IMR-90 (cell line): ENCODE measurements at regions not wholly inside any gene's neighbourhood (a gene's known extent, or its start where the extent isn't known, plus 50 kb on each side); places are given as distances from the start of the nearest gene placed in this dataset.

ENCODE experiments used
- ATAC-seq: fragments of 200-7000 bp; cut with Tn5 transposase; 2 replicates; pipeline ENCODE4 v1.9.1; 2020; ENCODE audit warnings: low read depth, mild to moderate bottlenecking, moderate library complexity
- BruUV-seq: library from RNA; stranded (reverse); fragments of 400-500 nt; replicated peaks from 2 replicates; lab custom pipeline; 2021; lab: Mats Ljungman, UMichigan
- CTCF ChIA-PET: fragments of 300-600 bp; formaldehyde crosslinking; extraction: SDS; loops from one replicate; lab custom pipeline; 2021; ENCODE audit warnings: antibody characterized with exemption; lab: Yijun Ruan, JAX
- POLR2A ChIA-PET: fragments of 300-600 bp; sonication (Branson Sonifier 250); formaldehyde crosslinking; loops from one replicate; lab custom pipeline; 2022; ENCODE audit warnings: antibody characterized with exemption; ENCODE audit not compliant: unreplicated experiment; lab: Charles Lee
- DNase-seq: peaks from one replicate; pipeline ENCODE4 v3.0.0; 2013
- H2AFZ ChIP-seq: replicated peaks from 2 replicates; pipeline ENCODE3; 2013; ENCODE audit warnings: low read length, mild to moderate bottlenecking; ENCODE audit not compliant: poor library complexity
- H2AK5ac ChIP-seq: 2 replicates; pipeline ENCODE4 v1.6.1; 2013; ENCODE audit warnings: low read depth, low read length, inconsistent platforms
- H2AK9ac ChIP-seq: replicated peaks from 2 replicates; pipeline ENCODE3; 2013; ENCODE audit warnings: mild to moderate bottlenecking, low read depth, low read length, moderate library complexity; ENCODE audit not compliant: poor library complexity
- H2BK120ac ChIP-seq: 2 replicates; pipeline ENCODE4 v1.6.1; 2013; ENCODE audit warnings: low read depth, low read length, inconsistent platforms
- H2BK15ac ChIP-seq: 3 replicates; pipeline ENCODE4 v1.6.1; 2013; ENCODE audit warnings: low read depth, low read length, inconsistent platforms
- H2BK20ac ChIP-seq: 2 replicates; pipeline ENCODE4 v1.6.1; 2013; ENCODE audit warnings: low read depth, mild to moderate bottlenecking, inconsistent platforms, low read length, moderate library complexity
- H2BK5ac ChIP-seq: 2 replicates; pipeline ENCODE4 v1.6.1; 2013; ENCODE audit warnings: mild to moderate bottlenecking, low read depth, low read length, inconsistent platforms; ENCODE audit not compliant: poor library complexity, severe bottlenecking
- H3K14ac ChIP-seq: replicated peaks from 2 replicates; pipeline ENCODE4 v1.6.1; 2013; ENCODE audit warnings: low read depth, low read length, inconsistent platforms
- H3K18ac ChIP-seq: 2 replicates; pipeline ENCODE4 v1.6.1; 2013; ENCODE audit warnings: low read depth, low read length, control low read depth
- H3K23ac ChIP-seq: 2 replicates; pipeline ENCODE4 v1.6.1; 2013; ENCODE audit warnings: low read depth, low read length, inconsistent platforms
- H3K27ac ChIP-seq: 2 replicates; pipeline ENCODE4 v1.5.1; 2013; ENCODE audit warnings: mild to moderate bottlenecking, control low read depth, low read length; ENCODE audit not compliant: insufficient read depth
- H3K27me3 ChIP-seq: 2 replicates; pipeline ENCODE4 v1.6.1; 2013; ENCODE audit warnings: low read length; ENCODE audit not compliant: control insufficient read depth, insufficient read depth
- H3K36me3 ChIP-seq: 2 replicates; pipeline ENCODE4 v1.6.1; 2013; ENCODE audit warnings: low read length, mixed read lengths; ENCODE audit not compliant: control insufficient read depth, insufficient read depth
- H3K4ac ChIP-seq: 2 replicates; pipeline ENCODE4 v1.6.1; 2013; ENCODE audit warnings: low read depth, low read length, inconsistent platforms
- H3K4me1 ChIP-seq: 2 replicates; pipeline ENCODE4 v1.6.1; 2013; ENCODE audit warnings: low read length, mixed read lengths; ENCODE audit not compliant: control insufficient read depth, insufficient read depth
- H3K4me2 ChIP-seq: 2 replicates; pipeline ENCODE4 v1.6.1; 2013; ENCODE audit warnings: low read depth, mild to moderate bottlenecking, control low read depth, low read length, moderate library complexity
- H3K4me3 ChIP-seq: 2 replicates; pipeline ENCODE4 v1.5.1; 2013; ENCODE audit warnings: low read depth, mild to moderate bottlenecking, control low read depth, low read length, moderate library complexity; ENCODE audit not compliant: insufficient read depth
- H3K56ac ChIP-seq: 2 replicates; pipeline ENCODE4 v1.6.1; 2013; ENCODE audit warnings: low read length, inconsistent platforms; ENCODE audit not compliant: insufficient read depth; ENCODE audit errors: extremely low read depth
- H3K79me1 ChIP-seq, 2 experiments: 2 replicates each; pipeline ENCODE4 v1.6.1; 2013; ENCODE audit warnings: low read length in 2 of 2, inconsistent platforms in 1 of 2, low read depth in 1 of 2
- H3K9ac ChIP-seq: 2 replicates; pipeline ENCODE4 v1.6.1; 2013; ENCODE audit warnings: low read depth, low read length, control low read depth
- H3K9me1 ChIP-seq: 2 replicates; pipeline ENCODE4 v1.6.1; 2013; ENCODE audit warnings: low read length, inconsistent platforms; ENCODE audit not compliant: insufficient read depth
- H3K9me3 ChIP-seq: 2 replicates; pipeline ENCODE4 v1.6.1; 2013; ENCODE audit warnings: low read length; ENCODE audit not compliant: control insufficient read depth, insufficient read depth
- H4K20me1 ChIP-seq: 2 replicates; pipeline ENCODE4 v1.6.1; 2013; ENCODE audit warnings: low read length, inconsistent platforms; ENCODE audit not compliant: insufficient read depth
- H4K5ac ChIP-seq: 2 replicates; pipeline ENCODE4 v1.6.1; 2013; ENCODE audit warnings: mild to moderate bottlenecking, low read depth, low read length, control low read depth
- H4K8ac ChIP-seq, 2 experiments: 2 replicates each; pipeline ENCODE4 v1.6.1; 2013; ENCODE audit warnings: low read depth in 2 of 2, low read length in 2 of 2, control low read depth in 1 of 2, inconsistent platforms in 1 of 2
- H4K91ac ChIP-seq: 2 replicates; pipeline ENCODE4 v1.6.1; 2013; ENCODE audit warnings: low read depth, low read length, inconsistent platforms; ENCODE audit not compliant: insufficient read depth
- BHLHE40 ChIP-seq: fragments of 150-350 bp; IDR thresholded peaks from 2 replicates; pipeline ENCODE4 v1.6.1; 2016; ENCODE audit warnings: mild to moderate bottlenecking, low read depth, low read length
- CTCF ChIP-seq: conservative IDR thresholded peaks from 2 replicates; pipeline ENCODE4 v1.5.1; 2012; ENCODE audit warnings: mild to moderate bottlenecking, low read depth, low read length, improper control_type of control experiment
- NFE2L2 ChIP-seq: fragments of 150-350 bp; IDR thresholded peaks from 2 replicates; pipeline ENCODE4 v1.6.1; 2016; ENCODE audit warnings: low read depth, mild to moderate bottlenecking, low read length
- POLR2A ChIP-seq: IDR thresholded peaks from 2 replicates; pipeline ENCODE4 v1.6.1; 2012; ENCODE audit warnings: mild to moderate bottlenecking, low read depth, low read length
- RFX5 ChIP-seq: IDR thresholded peaks from 2 replicates; pipeline ENCODE4 v1.8.0; 2012; ENCODE audit warnings: low read depth, mild to moderate bottlenecking, low read length, moderate library complexity
- WGBS, 2 experiments: methylation state at CpG; one replicate each; pipeline versions ENCODE4 v1.1.5 to v1.1.7; 2013; ENCODE audit warnings: missing lambda C conversion rate in 2 of 2; ENCODE audit not compliant: insufficient read length in 1 of 2; ENCODE audit errors: extremely low coverage in 2 of 2; 5-methylcytosine and 5-hydroxymethylcytosine counted together
- dilution Hi-C: fragments of 300-500 bp; cut with HindIII; formaldehyde crosslinking; loops from one replicate; pipeline ENCODE4 v1.14.3; 2018; ENCODE audit warnings: low sequenced_read_pairs; ENCODE audit not compliant: unreplicated experiment
- in situ Hi-C: fragments of 300-500 bp; cut with MboI; formaldehyde crosslinking; loops from 3 replicates; pipeline ENCODE4 v1.14.3; 2019; ENCODE audit warnings: low sequenced_read_pairs, inconsistent platforms, mixed read lengths
- intact Hi-C: fragments of 100-400 bp; cut with micrococcal nuclease; formaldehyde crosslinking; loops from 2 replicates; pipeline ENCODE4 v1.10.0; 2022
- TF ChIP-seq, protein P1 (sequence below): fragments of 150-350 bp; IDR thresholded peaks from 2 replicates; pipeline ENCODE4 v1.6.1; 2016; ENCODE audit warnings: low read depth, mild to moderate bottlenecking, low read length, moderate library complexity, borderline replicate concordance

DNA sequence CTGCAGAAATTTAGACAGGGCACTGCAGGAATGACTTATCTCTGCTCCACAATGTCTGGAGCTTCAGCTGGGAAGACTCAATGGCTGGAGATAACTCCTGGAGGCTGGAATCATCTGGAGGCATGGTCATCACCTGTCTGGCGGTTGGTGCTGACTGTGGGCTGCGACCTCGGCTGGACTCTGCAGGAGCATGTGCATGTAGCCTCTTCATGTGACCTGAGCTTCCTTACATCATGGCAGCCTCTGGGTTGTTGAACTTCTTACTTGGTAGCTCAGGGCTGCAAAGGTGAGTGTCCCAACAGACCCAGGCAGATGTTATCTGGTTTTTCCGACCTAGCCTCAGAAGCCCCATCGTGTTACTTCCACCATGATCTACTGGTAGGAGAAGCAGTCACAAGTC is 188.2 kb upstream of the RPL38 start:
- no peak overlapping the region for H2BK15ac ChIP-seq
- H3K79me1 ChIP-seq: no peaks in the 10 kb centered on the region
- H3K56ac ChIP-seq: no peak overlapping the region
- no peak overlapping the region for H3K4me2 ChIP-seq
- H3K4me1 ChIP-seq: no peaks in the 10 kb centered on the region
- 43% methylated on average over 2 of the region's 5 CpGs; no CpG with 5 or more reads in 1 of the 2 experiments for WGBS, 2 experiments
- H2BK20ac ChIP-seq: no peak overlapping the region
- in situ Hi-C loops: no loop called here
- DNase-seq (no peak), ATAC-seq (no peak)
- no peak overlapping the region for H2AFZ ChIP-seq
- no peak overlapping the region for H4K8ac ChIP-seq
- intact Hi-C loops: no loop called here
- H3K27ac ChIP-seq: no peak overlapping the region
- H4K91ac ChIP-seq: no peak overlapping the region
- H2BK5ac ChIP-seq: no peak overlapping the region
- H3K9ac ChIP-seq: no peak overlapping the region
- no peak overlapping the region for H4K5ac ChIP-seq
- H2BK120ac ChIP-seq: no peak overlapping the region
- H3K9me1 ChIP-seq: no peaks in the 10 kb centered on the region
- ChIA-PET CTCF (no interaction called here), POLR2A (no interaction called here)
- H3K4ac ChIP-seq: no peak overlapping the region
- no peak overlapping the region for H2AK5ac ChIP-seq
- H2AK9ac ChIP-seq: no peak overlapping the region
- no peak overlapping the region for H3K14ac ChIP-seq
- H3K27me3 ChIP-seq: no peaks in the 10 kb centered on the region
- H3K18ac ChIP-seq: no peak overlapping the region
- dilution Hi-C loops: no loop called here
- no peak overlapping the region for H3K4me3 ChIP-seq
- H3K9me3 ChIP-seq: peaks cover 19% of the 10 kb centered on the region
- no peak overlapping the region for H3K23ac ChIP-seq
- no peak for TF ChIP-seq BHLHE40
- no peak for TF ChIP-seq POLR2A
- no peak for TF ChIP-seq RFX5
- no peak for TF ChIP-seq NFE2L2
- TF ChIP-seq, protein P1, sequence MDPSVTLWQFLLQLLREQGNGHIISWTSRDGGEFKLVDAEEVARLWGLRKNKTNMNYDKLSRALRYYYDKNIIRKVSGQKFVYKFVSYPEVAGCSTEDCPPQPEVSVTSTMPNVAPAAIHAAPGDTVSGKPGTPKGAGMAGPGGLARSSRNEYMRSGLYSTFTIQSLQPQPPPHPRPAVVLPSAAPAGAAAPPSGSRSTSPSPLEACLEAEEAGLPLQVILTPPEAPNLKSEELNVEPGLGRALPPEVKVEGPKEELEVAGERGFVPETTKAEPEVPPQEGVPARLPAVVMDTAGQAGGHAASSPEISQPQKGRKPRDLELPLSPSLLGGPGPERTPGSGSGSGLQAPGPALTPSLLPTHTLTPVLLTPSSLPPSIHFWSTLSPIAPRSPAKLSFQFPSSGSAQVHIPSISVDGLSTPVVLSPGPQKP: no peak
- no peak for TF ChIP-seq CTCF
- no peaks in the 10 kb centered on the region for H3K36me3 ChIP-seq
- BruUV-seq: no TSS peak
- no peaks in the 10 kb centered on the region for H4K20me1 ChIP-seq
